Adrenal gland (tissue), 9 donors: ENCODE measurements at regions not wholly inside any gene's neighbourhood (a gene's known extent, or its start where the extent isn't known, plus 50 kb on each side); places are given as distances from the start of the nearest gene placed in this dataset.

Experiments
- DNase-seq, 7 donors: peaks; one replicate each; pipeline ENCODE4 v3.0.0-alpha.2; 2019 to 2020
- H3K27ac ChIP-seq, 5 donors: fragments of 200-600 bp; sonication (generic) in 4 of 5; 1 replicate in 3 of 5; 2 replicates in 2 of 5; pipeline versions ENCODE4 v1.5.1 to v1.8.0; 2016 to 2020; ENCODE audit warnings: mild to moderate bottlenecking in 1 of 5
- H3K27me3 ChIP-seq: fragments of 200-600 bp; 2 replicates; pipeline ENCODE4 v1.8.0; 2021
- H3K36me3 ChIP-seq, 2 donors: fragments of 200-600 bp; replicated peaks in 1 of 2; 1 replicate in 1 of 2; 2 replicates in 1 of 2; pipeline versions ENCODE4 v1.5.1 to v1.8.0; 2018 to 2022
- H3K4me1 ChIP-seq, 2 donors: fragments of 200-600 bp; replicated peaks in 1 of 2; 1 replicate in 1 of 2; 2 replicates in 1 of 2; pipeline versions ENCODE4 v1.5.1 to v1.8.0; 2018 to 2021
- H3K4me3 ChIP-seq, 4 donors: fragments of 200-600 bp; sonication (generic) in 3 of 4; one replicate each; pipeline ENCODE4 v1.5.1; 2016 to 2018
- H3K9me3 ChIP-seq, 3 donors: fragments of 200-600 bp; sonication (generic) in 1 of 3; replicated peaks in 1 of 3; 1 replicate in 2 of 3; 2 replicates in 1 of 3; pipeline versions ENCODE4 v1.5.1 to v1.8.0; 2016 to 2021
- CTCF ChIP-seq, 6 experiments: fragments of 450-650 bp in 4 of 6; fragments of 200-600 bp in 2 of 6; sonication (generic) in 1 of 6; IDR thresholded peaks; 1 replicate in 5 of 6; 2 replicates in 1 of 6; pipeline versions ENCODE4 v1.5.1 to v1.8.0; 2016 to 2021; ENCODE audit warnings: antibody characterized with exemption in 6 of 6, mild to moderate bottlenecking in 2 of 6, moderate library complexity in 1 of 6
- POLR2A ChIP-seq, 2 donors: fragments of 450-650 bp; IDR thresholded peaks; one replicate each; pipeline ENCODE4 v1.6.1; 2017; ENCODE audit warnings: antibody characterized with exemption in 2 of 2, mild to moderate bottlenecking in 2 of 2, moderate library complexity in 1 of 2
- WGBS, 4 donors: extraction: QIAGEN DNeasy Blood & Tissue Kit in 2 of 4; methylation state at CpG; one replicate each; pipeline versions ENCODE4 v1.1.5 to v1.1.7; 2013 to 2017; 5-methylcytosine and 5-hydroxymethylcytosine counted together
- intact Hi-C, 2 donors: fragments of 100-400 bp; cut with DNase I; formaldehyde crosslinking; loops; one replicate each; pipeline versions ENCODE4 v1.14.1 to v1.15.0; 2022 to 2023
- donor health status: healthy with polysubstance abuse.
- donor health status: Bipolar disorder and iron deficiency.
- donor health status: DM: yes; HTN: yes; CAD: no.
- donor health status: DM: no; HTN: no; CAD: no.
- donor health status: DM: no; HTN: no; CAD: no.

- Histone ChIP-seq H3K27ac (no peak overlapping the region), H3K27me3 (no peaks in the 10 kb centered on the region), H3K4me1 (no peaks in the 10 kb centered on the region), H3K4me3 (no peak overlapping the region), H3K36me3 (no peaks in the 10 kb centered on the region), H3K9me3 (no peaks in the 10 kb centered on the region)
- intact Hi-C loops, result no loop called here
- TF ChIP-seq POLR2A (IDR thresholded peaks at IDR 0.05) (no peak), CTCF (IDR thresholded peaks at IDR 0.05) (no peak)
- 45 to 50% (median 46%) methylated on average over 2 of the region's 2 CpGs for WGBS, 4 donors
- no peak for DNase-seq
These were observed 683.8 kb upstream of the PABPC4L start for GRCh38 chr4:134885436-134885835.

- no peaks in the 10 kb centered on the region for H3K9me3 ChIP-seq
- H3K4me3 ChIP-seq, result no peak overlapping the region
- H3K27me3 ChIP-seq, result no peaks in the 10 kb centered on the region
- no peaks in the 10 kb centered on the region for H3K4me1 ChIP-seq
- DNase-seq, result no peak
- TF ChIP-seq CTCF (IDR thresholded peaks at IDR 0.05) (no peak), POLR2A (IDR thresholded peaks at IDR 0.05) (no peak)
- no peak overlapping the region for H3K27ac ChIP-seq
- intact Hi-C loops, result no loop called here
- H3K36me3 ChIP-seq, result no peaks in the 10 kb centered on the region
- 36 to 55% (median 51%) methylated on average over 1 of the region's 1 CpG for WGBS, 4 donors
These were observed 682.4 kb upstream of the PABPC4L start for GRCh38 chr4:134883831-134884449.

- Histone ChIP-seq H3K9me3 (no peaks in the 10 kb centered on the region), H3K27ac (no peak overlapping the region), H3K27me3 (no peaks in the 10 kb centered on the region), H3K4me3 (no peak overlapping the region), H3K4me1 (no peaks in the 10 kb centered on the region), H3K36me3 (no peaks in the 10 kb centered on the region)
- no peak for TF ChIP-seq POLR2A (IDR thresholded peaks at IDR 0.05)
- TF ChIP-seq CTCF (IDR thresholded peaks at IDR 0.05), result no peak
- intact Hi-C loops, result no loop called here
- DNase-seq, result no peak
- WGBS, 4 donors, result 80 to 93% (median 87%) methylated on average over 1 of the region's 1 CpG
These were observed 677.4 kb upstream of the PABPC4L start for GRCh38 chr4:134879019-134879418.

- DNase-seq, result no peak
- intact Hi-C loops, result no loop called here
- TF ChIP-seq POLR2A (IDR thresholded peaks at IDR 0.05) (no peak), CTCF (IDR thresholded peaks at IDR 0.05) (no peak)
- H3K4me1 ChIP-seq, result no peaks in the 10 kb centered on the region
- no peak overlapping the region for H3K4me3 ChIP-seq
- no peaks in the 10 kb centered on the region for H3K27me3 ChIP-seq
- no peaks in the 10 kb centered on the region for H3K9me3 ChIP-seq
- H3K27ac ChIP-seq, result no peak overlapping the region
- no peaks in the 10 kb centered on the region for H3K36me3 ChIP-seq
These were observed 665.4 kb upstream of the PABPC4L start for GRCh38 chr4:134867027-134867426.
